ENCODE measurements at regions not wholly inside any gene's neighbourhood (a gene's known extent, or its start where the extent isn't known, plus 50 kb on each side); places are given as distances from the start of the nearest gene placed in this dataset.

DNA sequence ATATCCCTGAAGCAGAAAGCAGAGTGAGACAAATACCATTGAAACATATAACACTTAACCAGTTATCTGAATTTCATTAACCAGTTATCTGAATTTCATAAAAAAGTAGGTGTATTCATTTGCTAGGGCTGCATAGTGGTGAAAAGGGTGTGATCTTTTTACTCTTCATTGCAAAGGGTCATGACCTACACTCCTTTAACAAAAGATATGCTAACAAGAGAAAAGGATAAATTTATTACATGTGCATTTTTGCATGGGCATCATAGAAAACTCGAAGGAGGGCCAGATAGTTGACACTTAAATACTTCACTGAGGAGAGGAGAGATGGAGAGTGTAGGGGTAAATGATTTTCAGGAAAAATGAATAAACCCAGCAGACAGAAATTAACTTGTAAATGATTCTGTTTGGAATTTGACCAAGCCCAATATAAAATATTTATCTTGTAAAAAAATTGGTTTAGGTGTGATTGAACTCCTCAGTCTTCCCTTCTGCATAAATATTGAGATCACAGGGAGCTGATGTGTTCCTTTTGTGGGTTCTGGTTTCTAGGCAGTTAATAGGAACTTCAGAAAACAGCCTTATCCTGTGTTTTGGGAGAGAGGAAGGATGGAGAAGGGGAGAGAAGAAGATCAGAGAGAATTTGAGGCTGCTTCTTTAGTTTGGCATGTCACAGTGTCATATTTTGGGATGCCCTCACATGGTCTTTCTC is 372.5 kb upstream of the SYT4 start:
- DNase-seq, result no peak

DNA sequence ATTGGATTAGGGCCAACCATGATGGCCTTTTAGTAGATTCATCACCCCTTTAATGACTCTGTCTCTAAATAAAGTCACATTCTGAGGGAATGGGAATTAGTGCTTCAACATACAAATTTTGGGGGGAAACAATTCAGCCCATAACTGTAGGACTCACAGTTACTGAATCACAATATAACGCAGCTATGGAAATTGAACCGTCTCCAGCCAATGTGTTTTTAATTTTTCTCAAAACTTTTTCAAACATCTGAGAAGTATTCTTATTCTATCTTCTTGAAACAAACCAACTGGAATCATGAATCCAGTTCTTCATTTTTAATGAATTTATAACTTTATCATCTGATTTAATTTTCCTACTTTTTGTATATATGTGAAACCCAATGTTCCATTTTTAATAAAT is 373.1 kb upstream of the SYT4 start:
- DNase-seq, result peak; percentile 82

DNA sequence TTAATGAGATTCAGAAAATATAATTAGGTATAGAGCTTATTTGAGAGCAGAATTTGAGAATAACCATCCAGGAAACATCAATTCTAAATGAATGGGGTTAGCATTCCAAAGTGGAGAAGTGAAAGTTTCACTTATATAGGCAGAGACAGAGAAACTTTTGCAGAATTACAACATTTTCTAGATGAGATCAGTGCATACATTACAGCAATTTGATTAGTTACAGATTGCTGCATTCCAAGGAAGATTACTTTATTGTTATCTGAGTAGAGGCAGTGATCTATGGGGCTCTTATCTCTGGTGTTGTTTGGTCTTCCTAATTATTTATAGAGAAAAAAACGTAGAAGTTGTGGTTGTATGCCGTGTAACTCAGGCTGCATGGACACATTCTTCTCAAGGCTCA is 373.8 kb upstream of the SYT4 start:
- peak; percentile 56 for DNase-seq

DNA sequence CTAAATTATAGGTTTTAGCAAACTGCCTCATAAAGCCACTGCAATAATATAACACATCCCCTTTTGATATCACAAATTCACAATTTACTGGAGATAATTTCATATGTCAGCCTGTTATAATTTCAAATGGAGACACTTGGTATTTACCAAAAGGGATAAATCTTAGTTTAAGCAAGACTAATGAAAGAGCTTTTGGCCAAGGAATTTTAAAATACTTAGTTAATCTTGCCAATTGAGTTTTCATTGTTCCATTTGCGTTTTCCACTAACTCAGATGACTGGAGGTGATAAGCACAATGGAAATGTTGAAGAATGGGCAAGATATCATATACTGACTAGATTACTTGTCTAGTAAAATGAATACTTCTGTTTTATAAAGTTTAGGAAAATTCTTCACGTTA is 379.3 kb upstream of the SYT4 start:
- no peak for DNase-seq

DNA sequence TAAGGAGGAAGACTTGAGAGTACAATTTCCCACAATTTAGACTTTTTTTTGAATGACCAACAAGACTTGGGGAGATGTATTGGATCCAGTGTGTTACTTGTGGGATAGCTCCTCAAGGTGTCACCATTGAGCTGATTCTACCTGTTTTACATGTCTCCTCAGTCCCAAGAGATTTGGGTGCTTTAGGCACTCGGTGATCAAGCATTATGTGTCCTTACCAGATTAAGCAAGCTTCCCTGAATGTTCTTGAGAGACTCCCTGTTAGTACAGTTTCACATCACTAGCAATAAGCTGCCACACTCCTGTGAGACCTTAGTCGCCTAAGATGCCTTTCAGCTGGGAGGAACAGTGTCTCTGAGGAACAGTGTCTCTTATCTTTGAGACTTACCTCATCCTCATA is 384.3 kb upstream of the SYT4 start:
- DNase-seq, result no peak

DNA sequence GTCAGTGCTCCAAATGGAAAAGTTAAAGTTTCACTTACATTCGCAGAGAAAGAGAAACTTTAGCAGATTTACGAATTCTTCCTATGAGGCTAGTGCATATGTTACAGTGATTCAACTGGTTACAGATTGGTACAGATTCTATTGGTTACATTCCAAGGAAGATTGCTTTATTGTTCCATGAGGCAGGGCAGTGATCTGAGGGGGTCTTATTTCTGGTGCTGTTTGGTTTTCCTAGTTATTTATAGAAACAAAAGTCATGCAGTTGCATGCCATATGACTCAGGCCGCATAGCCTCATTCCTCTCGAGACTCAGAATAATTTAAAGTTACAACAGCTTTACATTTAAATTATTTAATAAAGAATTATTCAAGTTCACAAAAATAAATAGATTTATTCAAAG is 385.4 kb upstream of the SYT4 start:
- peak; percentile 77 for DNase-seq

DNA sequence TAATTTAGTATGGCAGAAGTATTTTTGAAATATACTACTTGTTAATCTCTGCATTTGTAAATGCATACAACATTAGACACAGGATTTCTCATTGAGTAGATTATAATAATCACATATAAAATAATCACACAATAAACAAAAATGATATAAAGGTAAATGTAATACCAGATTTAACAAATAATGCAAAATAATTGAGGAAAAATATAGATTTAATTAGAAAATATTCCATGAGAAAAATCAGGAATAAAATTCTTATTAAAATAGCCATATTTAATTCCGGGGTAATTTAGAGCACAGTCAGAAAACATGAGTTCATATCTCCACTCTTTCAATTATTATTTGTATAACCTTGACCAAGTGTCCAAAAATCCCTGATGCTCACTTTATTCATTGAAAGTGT is 385.9 kb upstream of the SYT4 start:
- no peak for DNase-seq

DNA sequence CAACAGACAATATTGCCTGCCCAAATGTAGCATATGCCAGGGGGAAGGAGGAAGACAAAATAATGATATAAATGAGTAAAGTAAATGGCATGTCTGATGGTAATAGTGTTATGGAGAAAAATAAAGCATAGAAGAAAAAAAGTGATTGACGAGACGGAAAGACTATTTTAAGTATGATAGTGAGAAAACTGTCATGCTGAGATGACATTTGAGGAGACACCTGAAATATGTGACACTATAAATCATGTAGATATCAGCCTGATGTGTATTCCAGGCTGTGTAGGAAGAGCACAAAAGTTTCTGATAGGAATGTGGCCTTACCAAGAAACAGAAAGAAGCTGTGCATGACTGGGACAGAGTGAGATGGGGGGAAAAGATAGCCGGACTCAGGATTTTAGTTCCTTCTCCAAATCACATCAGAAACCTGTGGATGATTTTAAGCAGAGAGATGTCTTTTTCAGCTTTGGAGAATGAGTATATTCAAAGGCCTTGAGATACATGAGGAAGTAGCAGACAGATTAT is 387.3 kb upstream of the SYT4 start:
- no peak for DNase-seq

DNA sequence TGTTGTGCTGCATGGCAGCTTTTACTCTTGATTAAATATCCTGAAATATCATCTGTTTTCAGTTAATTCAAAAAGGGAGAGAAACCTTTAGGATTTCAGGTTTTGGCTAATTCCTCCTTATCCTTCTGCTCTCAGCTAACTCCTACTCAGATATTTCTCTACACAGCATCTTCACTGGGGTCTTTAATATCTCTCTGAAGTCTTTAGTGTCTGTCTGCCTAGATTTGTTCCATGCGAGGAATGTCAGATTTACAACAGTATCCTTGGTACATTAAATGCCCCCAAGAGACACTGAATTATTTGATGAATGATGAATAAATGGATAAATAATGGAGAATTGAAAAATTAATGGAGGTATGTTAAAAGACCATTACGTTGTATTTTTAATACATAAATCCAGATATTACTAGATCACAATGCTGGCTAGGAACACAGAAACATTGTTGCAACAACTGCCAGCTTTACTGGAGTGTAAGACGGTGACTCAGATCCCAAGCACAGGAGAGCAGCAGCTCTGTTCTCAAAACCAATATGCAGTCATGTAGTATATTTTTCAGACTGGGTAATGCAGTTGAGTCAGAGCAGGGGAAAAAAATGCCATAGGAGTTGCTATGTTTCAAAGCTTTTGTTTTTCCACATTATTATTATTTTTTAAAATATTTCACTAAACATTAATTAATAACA is 388.0 kb upstream of the SYT4 start:
- peak; percentile 27 for DNase-seq

DNA sequence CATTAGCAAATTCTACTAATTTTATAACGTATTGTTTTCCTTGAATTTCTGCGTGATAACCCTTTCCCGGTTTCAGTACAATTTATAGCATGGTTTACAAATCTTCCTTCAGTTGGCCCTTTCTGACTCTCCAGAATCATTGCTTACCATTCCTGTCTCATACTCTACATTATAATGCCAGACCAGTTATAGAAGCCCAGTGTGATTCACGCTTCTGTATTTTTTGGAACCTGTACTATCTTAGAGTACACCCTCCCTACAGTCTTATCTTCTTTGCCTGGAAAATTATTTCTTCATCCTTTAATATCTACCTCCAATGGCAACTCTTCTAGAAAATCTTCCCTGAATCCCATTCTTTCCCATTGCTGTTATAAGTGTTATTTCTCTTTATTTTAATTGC is 391.6 kb upstream of the SYT4 start:
- no peak for DNase-seq

DNA sequence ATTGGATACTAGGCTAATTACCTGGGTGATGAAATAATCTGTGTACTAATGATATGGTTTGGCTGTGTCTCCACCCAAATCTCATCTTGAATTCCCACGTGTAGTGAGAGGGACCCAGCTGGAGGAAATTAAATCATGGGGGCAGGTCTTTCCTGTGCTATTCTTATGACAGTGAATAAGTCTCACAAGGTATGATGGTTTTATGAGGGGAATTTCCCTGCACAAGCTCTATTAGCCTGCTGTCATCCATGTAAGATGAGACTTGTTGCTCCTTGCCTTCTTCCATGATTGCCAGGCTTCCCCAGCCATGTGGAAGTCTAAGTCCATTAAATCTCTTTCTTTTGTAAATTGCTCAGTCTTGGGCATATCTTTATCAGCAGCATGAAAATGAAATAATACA is 394.1 kb upstream of the SYT4 start:
- DNase-seq, result no peak

DNA sequence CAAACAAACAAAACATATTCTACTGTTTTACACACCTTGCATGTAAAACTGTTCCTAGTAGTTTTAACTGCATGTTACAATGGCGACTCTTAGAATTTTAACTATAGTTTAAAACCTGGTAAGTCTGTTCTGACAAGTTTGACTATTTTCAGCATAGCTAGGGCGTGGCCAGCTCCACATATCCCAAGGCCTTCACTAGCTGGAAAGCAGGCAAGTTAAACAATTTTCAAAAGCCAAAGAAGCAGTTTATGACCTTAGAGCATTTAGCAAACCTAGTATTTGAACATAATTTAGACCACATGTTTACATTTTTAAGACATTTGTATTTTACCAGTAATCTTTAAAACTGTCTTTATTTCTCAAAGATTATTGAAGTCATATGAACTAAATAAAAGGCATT is 402.8 kb upstream of the SYT4 start:
- DNase-seq, result peak; percentile 25

DNA sequence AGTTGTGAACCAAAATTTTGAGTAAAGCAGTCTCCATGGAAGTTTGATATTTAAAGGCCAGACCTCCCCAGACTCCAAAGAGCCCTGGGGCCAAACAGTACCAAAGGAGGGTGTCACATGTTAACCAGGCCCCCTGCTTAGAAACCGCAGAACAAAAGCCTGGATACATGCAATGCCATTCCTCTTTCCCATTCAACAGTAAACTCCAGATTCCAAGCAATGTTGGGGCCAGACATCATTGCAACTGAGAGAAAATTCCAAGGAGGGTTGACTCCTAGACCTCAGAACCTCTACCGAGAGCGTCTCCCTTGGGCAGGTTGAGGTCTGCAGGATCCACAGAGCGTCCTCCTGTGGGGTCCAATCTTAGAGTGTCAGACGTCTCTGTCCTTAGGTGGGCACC is 404.4 kb upstream of the SYT4 start:
- no peak for DNase-seq

DNA sequence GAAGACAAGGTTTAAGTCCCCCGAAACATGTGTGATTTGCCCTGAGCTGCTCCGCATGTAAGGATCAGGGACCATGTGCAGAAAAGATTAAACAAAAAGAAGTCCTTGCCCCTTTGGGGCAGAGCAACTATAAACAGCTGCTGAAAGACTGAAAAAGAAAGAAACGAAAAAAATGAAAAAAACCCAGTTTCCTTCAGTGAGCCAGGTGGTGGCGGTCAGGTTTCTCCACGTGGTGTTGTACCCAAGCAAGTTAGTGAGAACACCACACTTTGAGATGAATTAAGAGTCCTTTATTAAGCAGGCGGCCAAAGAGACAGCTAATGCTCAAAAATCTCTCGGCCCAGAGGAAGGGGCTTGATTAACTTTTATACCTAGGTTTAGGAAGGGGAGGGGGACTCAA is 404.9 kb upstream of the SYT4 start:
- DNase-seq, result no peak

DNA sequence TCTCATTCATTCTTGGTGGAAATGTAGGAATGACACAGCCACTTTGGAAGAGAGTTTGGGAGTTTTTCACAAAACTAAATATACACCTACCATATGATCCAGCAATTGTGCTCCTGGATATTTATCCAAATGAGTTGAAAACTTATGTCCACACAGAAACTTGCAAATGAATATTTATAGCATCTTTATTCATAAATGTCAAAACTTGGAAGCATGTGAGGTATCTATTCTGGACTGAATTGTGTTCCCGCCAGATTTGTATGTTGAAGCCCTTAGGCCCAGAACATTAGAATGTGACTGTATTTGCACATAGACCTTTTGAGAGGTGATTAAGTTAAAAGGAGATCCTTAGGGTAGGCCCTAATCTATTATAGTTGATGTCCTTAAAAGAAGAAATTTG is 409.4 kb upstream of the SYT4 start:
- no peak for DNase-seq

DNA sequence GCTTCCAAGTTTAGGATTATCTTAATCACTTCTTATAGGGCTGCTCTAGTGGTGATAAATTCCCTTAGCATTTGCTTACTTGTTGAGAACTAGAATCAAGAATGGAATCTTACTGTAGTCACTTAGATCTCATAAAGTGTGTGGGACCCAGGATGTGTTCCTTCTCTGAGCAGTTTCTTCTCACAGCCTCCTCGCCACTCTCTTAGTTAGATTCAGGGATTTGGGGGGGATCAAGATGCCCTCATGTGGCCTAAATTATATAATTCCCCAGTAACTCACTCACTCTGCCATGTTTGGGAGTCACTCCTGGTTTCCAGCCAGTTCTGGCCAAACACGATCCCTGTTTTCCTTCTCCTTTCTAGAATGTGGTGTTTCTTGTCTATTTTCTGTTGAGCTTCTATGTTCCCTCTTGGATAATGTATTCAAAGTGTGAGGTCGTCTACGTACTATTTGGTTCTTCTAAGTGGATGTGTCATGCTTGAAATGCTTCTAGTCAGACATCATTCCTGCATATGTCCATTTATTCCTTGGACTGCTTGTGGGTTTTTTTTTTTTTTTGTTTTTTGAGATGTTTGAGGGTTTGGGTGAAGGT is 414.9 kb upstream of the SYT4 start:
- no peak for DNase-seq

DNA sequence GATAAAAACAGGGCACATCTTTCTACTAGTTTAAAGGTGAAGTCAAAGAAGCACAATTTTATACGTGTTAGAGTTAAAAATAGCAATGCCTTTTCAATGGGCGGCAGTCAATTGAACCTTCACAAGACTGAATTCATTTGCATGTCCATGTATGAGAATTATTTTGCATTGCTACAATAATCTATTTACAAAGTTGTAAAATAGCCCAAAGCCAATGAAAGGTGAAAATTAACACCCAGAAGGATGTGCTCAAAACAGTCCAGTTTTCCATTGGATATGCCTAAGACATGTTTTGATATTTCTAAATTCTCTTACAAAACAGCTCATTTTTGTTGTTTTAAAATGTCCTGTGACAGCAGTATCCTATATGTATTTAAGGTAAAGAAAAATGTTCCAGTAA is 425.1 kb upstream of the SYT4 start:
- DNase-seq, result no peak

DNA sequence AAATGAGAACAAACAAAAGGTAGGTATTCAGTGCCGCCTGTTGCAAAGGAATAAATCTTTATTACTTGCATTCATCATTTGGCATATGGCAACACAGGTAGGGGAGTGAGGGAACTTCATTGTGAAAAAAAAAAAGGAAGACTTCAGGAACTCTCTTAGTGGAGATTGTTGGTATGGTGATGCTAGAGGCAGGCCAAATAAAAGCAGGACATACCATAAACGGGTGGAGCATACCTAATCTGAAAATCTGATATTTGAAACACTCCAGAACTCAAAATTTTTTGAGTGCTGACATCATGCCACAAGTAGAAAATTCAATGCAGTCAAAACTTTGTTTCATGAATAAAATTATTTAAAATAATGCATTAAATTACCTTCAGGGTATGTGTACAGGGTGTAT is 425.8 kb upstream of the SYT4 start:
- DNase-seq, result no peak

DNA sequence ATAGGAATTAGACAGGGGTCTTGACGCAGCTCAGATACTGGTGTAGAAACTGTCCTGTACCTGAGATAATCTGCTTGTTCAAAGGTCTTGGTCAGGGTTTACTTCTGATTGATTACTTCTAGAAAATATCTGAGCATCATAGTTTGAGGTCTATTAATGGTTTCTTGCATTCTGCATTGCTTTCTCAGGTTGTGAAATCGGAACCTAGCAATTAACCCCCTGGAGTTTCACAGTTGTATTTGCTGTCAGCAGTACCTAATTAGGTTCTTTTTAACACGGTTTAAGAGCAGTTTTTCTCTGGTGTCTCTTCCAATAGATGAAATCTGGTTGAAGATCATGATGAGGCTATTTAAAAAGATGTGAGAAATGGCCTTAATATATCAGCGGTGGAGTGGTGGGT is 428.6 kb upstream of the SYT4 start:
- no peak for DNase-seq

DNA sequence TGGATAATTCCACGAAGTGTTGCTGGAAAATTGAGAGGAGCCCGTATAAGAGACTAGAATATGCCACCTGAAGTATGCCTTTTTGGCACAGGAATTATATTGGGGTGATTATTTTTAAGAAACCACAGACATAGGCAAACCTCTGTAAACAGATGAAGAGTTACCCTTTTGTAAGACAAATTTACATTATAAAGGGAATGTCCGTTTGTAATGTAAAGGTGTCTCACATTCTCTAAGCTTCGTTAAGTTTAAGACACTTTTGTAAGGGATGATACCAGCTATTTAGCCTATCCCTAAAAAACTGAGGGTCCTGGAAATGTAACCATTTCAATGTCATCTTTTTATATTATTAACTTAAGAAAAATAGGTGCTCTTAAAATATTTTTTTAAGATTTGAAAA is 432.8 kb upstream of the SYT4 start:
- DNase-seq, result no peak

DNA sequence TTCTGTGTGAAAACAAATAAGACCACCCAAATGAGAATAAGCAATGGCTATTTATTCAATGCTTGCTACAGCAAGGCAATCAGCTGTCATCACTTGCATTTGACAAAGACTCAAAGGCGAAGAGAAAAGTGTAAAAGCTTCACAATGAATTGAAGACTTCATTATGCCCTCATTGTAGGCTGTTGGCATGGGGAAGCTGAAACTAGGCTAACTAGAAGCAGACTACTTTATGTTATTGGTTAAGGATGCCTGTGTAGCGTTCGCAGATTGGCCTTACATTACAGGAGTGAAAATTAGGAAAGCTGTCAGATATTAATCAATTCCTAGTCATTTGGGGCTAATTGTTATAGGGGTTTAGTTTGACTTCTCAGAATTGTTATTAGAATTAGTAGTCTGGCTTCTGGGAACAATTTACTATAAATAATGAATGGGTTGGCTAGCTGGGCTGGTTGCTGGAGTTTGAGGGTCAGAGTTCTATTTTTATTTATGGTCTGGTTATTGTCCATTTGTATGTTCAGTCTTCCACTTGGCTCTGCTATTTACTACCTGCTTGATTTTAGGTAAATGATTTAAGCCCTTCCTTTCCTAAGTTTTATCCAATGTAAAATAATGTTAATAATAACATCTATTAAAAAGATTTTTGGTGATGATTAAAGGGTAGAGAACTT is 437.2 kb upstream of the SYT4 start:
- no peak for DNase-seq

DNA sequence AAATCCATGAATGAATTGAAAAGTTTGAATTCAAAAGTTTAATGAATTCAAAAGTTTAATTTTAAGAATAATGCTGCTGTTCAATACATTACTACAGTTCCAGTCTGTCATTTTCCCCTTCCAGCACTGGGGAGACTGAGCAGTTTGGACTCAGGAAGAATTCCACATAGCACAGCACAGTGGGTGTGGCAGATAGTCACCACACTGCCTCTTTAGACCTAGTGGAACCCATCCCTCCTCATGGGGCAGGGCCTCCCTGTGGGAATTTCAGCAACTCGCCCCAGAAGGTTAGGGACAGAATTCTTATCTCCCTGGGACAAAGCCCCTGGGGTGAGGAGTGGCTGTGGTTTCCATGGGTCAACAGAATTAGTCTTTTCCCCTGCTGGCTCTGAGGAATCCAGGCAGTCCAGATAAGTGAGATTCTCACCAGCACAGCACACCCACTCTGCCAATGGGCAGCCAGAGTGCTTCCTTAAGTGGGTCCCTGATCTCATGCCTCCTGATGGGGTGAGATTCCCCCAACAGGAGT is 442.0 kb upstream of the SYT4 start:
- no peak for DNase-seq

DNA sequence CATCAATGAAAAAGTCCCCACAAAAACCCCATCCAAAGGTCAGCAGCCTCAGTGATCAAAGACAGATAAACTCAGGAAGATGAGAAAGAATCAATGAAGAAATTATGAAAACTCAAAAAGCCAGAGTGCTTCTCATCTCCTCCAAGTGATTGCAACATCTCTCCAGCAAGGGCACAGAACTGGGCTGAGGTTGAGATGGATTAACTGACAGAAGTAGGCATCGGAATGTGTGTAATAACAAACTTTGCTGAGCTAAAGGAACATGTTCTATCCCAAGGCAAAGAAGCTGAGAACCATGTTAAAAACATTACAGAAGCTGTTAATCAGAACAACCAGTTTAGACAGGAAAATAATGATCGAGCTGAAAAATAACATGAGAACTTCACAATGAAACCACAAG is 442.8 kb upstream of the SYT4 start:
- DNase-seq, result no peak

All from skin of body (tissue), 1 donor.